Sigmoid colon (tissue), 4 donors: ENCODE measurements at regions not wholly inside any gene's neighbourhood (a gene's known extent, or its start where the extent isn't known, plus 50 kb on each side); places are given as distances from the start of the nearest gene placed in this dataset.

Source experiments
- CTCF ChIP-seq, 4 experiments: fragments of 450-650 bp in 3 of 4; fragments of 200-600 bp in 1 of 4; IDR thresholded peaks; one replicate each; pipeline ENCODE4 v1.5.1; 2016 to 2019; ENCODE audit warnings: antibody characterized with exemption in 4 of 4, mild to moderate bottlenecking in 3 of 4, moderate library complexity in 2 of 4
- POLR2A ChIP-seq, 2 donors: fragments of 450-650 bp; IDR thresholded peaks; one replicate each; pipeline ENCODE4 v1.6.1; 2016; ENCODE audit warnings: antibody characterized with exemption in 2 of 2, mild to moderate bottlenecking in 2 of 2, moderate library complexity in 2 of 2
- POLR2AphosphoS5 ChIP-seq, 4 donors: sonication (generic); formaldehyde crosslinking; IDR thresholded peaks; one replicate each; pipeline ENCODE4 v1.6.1; 2017; ENCODE audit warnings: antibody characterized with exemption in 4 of 4

GRCh38 chr7:81833401-81833800 is 63.6 kb upstream of the HGF start:
- TF ChIP-seq CTCF (IDR thresholded peaks at IDR 0.05): no peak
- no peak for TF ChIP-seq POLR2A (IDR thresholded peaks at IDR 0.05)
- no peak for TF ChIP-seq POLR2AphosphoS5 (IDR thresholded peaks at IDR 0.05)
